ENCODE measurements at regions not wholly inside any gene's neighbourhood (a gene's known extent, or its start where the extent isn't known, plus 50 kb on each side); places are given as distances from the start of the nearest gene placed in this dataset.

GRCh38 chr6:14243597-14243996 lies 126.0 kb downstream of the CD83 start:
- no peak for TF ChIP-seq SP1 (CRISPR knock-in tag; conservative IDR thresholded peaks at IDR 0.05)
- no peak for TF ChIP-seq ZNF232 (CRISPR knock-in tag; IDR thresholded peaks at IDR 0.05)
